ENCODE measurements at regions not wholly inside any gene's neighbourhood (a gene's known extent, or its start where the extent isn't known, plus 50 kb on each side); places are given as distances from the start of the nearest gene placed in this dataset.

- H3K27me3 ChIP-seq (ENCODE audit: control insufficient read depth, insufficient read depth, low read length), result no peaks in the 10 kb centered on the region
- no peak overlapping the region for H3K4me3 ChIP-seq (ENCODE audit: low read depth in 2 of 2, low read length in 2 of 2)
- no peaks in the 10 kb centered on the region for H3K36me3 ChIP-seq (ENCODE audit: control insufficient read depth, insufficient read depth, low read length)
- POLR2A ChIA-PET, result no interaction called here
- BruUV-seq (replicated peaks), result no TSS peak
- TF ChIP-seq TCF7L2 (IDR thresholded peaks at IDR 0.05; ENCODE audit: low read depth, low read length), result no peak
- in situ Hi-C loops (cut with HindIII; ENCODE audit: low pct_unique_long_range_greater_than_20kb, low sequenced_read_pairs), result no loop called here
- H3K4me1 ChIP-seq (ENCODE audit: control insufficient read depth, insufficient read depth, low read length), result no peaks in the 10 kb centered on the region
- ATAC-seq (no peak), DNase-seq (ENCODE audit: low read depth, low spot score) (no peak)
- H3K9me3 ChIP-seq (ENCODE audit: control insufficient read depth, insufficient read depth, low read depth, low read length), result no peaks in the 10 kb centered on the region
- CTCF ChIA-PET, result no interaction called here
- intact Hi-C loops (cut with micrococcal nuclease; ENCODE audit: unreplicated experiment), result loop anchor here (10.0 kb wide), 1 partner anchor 285 kb away; no protein-coding TSS in a partner anchor
- H3K27ac ChIP-seq (ENCODE audit: low read length), result no peak overlapping the region
These were observed 75.8 kb downstream of the PRR15 start for GRCh38 chr7:29639386-29639785.

GRCh38 chr7:29639886-29640595 is 76.4 kb downstream of the PRR15 start:
- in situ Hi-C loops (cut with HindIII; ENCODE audit: low pct_unique_long_range_greater_than_20kb, low sequenced_read_pairs) (no loop called here), intact Hi-C loops (cut with micrococcal nuclease; ENCODE audit: unreplicated experiment) (loop anchor here (10.0 kb wide), 1 partner anchor 285 kb away; no protein-coding TSS in a partner anchor)
- Histone ChIP-seq H3K4me1 (ENCODE audit: control insufficient read depth, insufficient read depth, low read length) (no peaks in the 10 kb centered on the region), H3K9me3 (ENCODE audit: control insufficient read depth, insufficient read depth, low read depth, low read length) (no peaks in the 10 kb centered on the region), H3K27me3 (ENCODE audit: control insufficient read depth, insufficient read depth, low read length) (no peaks in the 10 kb centered on the region), H3K4me3 (ENCODE audit: low read depth in 2 of 2, low read length in 2 of 2) (no peak overlapping the region), H3K27ac (ENCODE audit: low read length) (no peak overlapping the region), H3K36me3 (ENCODE audit: control insufficient read depth, insufficient read depth, low read length) (no peaks in the 10 kb centered on the region)
- ChIA-PET POLR2A (no interaction called here), CTCF (no interaction called here)
- DNase-seq (ENCODE audit: low read depth, low spot score) (no peak), ATAC-seq (no peak)
- TF ChIP-seq SIN3A (IDR thresholded peaks at IDR 0.05; ENCODE audit: borderline replicate concordance, insufficient read depth, low read depth, low read length) (no peak), TCF7L2 (IDR thresholded peaks at IDR 0.05; ENCODE audit: low read depth, low read length) (no peak)
- BruUV-seq (replicated peaks), result no TSS peak

- no peak overlapping the region for H3K4me3 ChIP-seq (ENCODE audit: low read depth in 2 of 2, low read length in 2 of 2)
- H3K27me3 ChIP-seq (ENCODE audit: control insufficient read depth, insufficient read depth, low read length), result no peaks in the 10 kb centered on the region
- in situ Hi-C loops (cut with HindIII; ENCODE audit: low pct_unique_long_range_greater_than_20kb, low sequenced_read_pairs), result no loop called here
- H3K36me3 ChIP-seq (ENCODE audit: control insufficient read depth, insufficient read depth, low read length), result no peaks in the 10 kb centered on the region
- TF ChIP-seq REST (IDR thresholded peaks at IDR 0.05; ENCODE audit: insufficient read depth in 1 of 2, low read depth in 2 of 2, low read length in 1 of 2), result no peak
- no peak for TF ChIP-seq SIN3A (IDR thresholded peaks at IDR 0.05; ENCODE audit: borderline replicate concordance, insufficient read depth, low read depth, low read length)
- no peak for TF ChIP-seq POLR2AphosphoS5 (IDR thresholded peaks at IDR 0.05; ENCODE audit: low read depth, low read length)
- TF ChIP-seq CTCF (IDR thresholded peaks at IDR 0.05), result no peak
- TF ChIP-seq TCF7L2 (IDR thresholded peaks at IDR 0.05; ENCODE audit: low read depth, low read length), result no peak
- no peak for ATAC-seq
- ChIA-PET CTCF (no interaction called here), POLR2A (no interaction called here)
- intact Hi-C loops (cut with micrococcal nuclease; ENCODE audit: unreplicated experiment), result no loop called here
- BruUV-seq (replicated peaks), result no TSS peak
- H3K27ac ChIP-seq (ENCODE audit: low read length), result no peak overlapping the region
- no peaks in the 10 kb centered on the region for H3K4me1 ChIP-seq (ENCODE audit: control insufficient read depth, insufficient read depth, low read length)
- DNase-seq (ENCODE audit: low read depth, low spot score), result no peak
- H3K9me3 ChIP-seq (ENCODE audit: control insufficient read depth, insufficient read depth, low read depth, low read length), result no peaks in the 10 kb centered on the region
These were observed 78.0 kb downstream of the PRR15 start for GRCh38 chr7:29641651-29642050.

Data from Panc1 (cell line).